Stimulated activated CD4-positive, alpha-beta T cell treated with anti-CD3 and anti-CD28 coated beads, Interleukin-2, amount 100 ng/mL, for 48 hours (primary cell): ENCODE measurements at regions not wholly inside any gene's neighbourhood (a gene's known extent, or its start where the extent isn't known, plus 50 kb on each side); places are given as distances from the start of the nearest gene placed in this dataset.

ENCODE experiments used
- DNase-seq, 2 donors: peaks; one replicate each; pipeline ENCODE4 v3.0.0-alpha.2; 2020

- DNase-seq = no peak
These were observed 118.5 kb downstream of the FOXA2 start for GRCh38 chr20:22465622-22466446.

- DNase-seq = no peak
These were observed 119.9 kb downstream of the FOXA2 start for GRCh38 chr20:22464312-22465003.

DNA sequence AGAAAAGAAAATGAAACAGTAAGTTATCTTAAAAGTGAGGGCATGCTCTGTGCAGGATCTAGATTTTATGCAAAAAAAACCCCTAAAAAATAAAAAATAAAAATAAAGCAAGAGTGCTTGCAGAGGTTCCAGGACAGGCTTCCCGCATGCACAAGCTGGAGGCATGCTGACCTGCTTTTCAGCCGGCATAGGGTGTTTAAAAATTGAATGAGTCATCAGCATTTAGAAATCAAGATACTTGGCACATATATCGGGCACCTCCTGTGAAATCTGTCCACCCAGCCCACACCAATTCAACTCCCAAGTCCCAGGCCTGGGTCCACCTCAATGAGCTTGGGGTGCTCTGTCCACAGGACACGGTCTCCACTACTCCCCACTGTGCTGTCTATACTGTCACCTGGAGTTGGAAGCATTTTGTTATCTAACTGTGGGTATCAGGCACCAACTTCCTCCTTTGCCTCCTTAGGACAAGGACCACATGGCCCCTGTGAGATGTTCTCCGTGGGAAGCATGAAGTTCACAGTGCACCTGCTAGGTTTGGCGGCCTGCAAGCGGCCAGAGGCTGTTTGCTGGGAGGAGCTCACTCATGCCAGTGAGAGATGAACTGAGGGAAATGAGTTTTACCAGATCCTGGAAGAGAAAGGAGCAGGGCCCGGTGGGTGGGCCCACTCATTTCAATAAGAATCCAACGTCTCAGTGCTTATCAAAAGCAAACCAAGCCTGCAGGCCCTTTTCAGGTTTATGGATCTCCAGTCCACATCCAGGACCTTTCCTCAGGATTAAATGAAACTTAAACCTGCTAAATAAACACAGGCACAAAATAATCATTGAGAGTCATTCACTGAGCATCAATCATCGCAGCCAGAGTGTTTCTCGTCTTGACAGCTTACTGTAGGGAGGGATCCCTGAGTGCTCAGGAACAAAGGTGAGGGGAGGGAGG is 121.1 kb downstream of the FOXA2 start:
- DNase-seq = no peak

GRCh38 chr20:22460803-22461202 is 123.6 kb downstream of the FOXA2 start:
- DNase-seq = no peak

DNA sequence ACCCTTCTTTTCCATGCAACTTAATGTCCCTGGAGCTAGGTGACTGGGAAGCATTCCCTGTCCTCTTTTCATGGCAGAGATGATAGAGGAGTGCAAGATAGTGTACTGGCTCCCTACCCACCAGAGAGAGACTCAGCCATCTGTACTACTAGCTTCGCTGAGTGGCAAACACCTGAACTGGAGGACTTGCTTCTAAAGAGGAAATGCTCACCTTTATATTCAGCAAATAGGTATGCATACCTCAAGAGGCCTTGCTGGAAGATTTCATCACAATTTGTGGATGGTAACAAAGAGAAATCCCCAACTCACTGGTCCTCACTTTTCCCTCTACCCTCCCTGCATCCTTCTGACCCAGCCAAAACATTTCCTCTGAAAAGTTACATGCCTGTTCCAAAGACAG is 124.1 kb downstream of the FOXA2 start:
- no peak for DNase-seq

- no peak for DNase-seq
These were observed 124.6 kb downstream of the FOXA2 start for GRCh38 chr20:22459754-22460153.

- no peak for DNase-seq
These were observed 128.3 kb downstream of the FOXA2 start for GRCh38 chr20:22456109-22456508.

DNA sequence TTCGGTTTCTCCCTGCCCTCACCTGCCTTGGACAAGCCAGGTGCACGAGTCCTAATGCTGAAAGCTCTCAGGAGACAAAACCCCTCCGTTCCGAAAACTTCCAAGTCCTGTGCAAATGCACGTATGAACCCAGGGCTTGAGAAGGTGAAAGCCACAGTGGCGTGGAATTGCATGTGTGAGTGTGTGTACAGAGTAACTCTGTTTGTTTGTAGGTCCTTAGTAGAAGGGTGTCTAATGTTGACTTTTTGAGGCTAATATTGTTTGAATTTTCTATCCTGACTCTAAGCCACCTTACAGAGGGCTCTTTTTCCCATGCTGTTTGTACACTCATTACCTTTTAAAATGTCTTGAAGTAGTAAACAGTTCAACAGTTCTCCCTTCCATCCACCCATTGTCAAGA is 129.1 kb downstream of the FOXA2 start:
- no peak for DNase-seq

DNA sequence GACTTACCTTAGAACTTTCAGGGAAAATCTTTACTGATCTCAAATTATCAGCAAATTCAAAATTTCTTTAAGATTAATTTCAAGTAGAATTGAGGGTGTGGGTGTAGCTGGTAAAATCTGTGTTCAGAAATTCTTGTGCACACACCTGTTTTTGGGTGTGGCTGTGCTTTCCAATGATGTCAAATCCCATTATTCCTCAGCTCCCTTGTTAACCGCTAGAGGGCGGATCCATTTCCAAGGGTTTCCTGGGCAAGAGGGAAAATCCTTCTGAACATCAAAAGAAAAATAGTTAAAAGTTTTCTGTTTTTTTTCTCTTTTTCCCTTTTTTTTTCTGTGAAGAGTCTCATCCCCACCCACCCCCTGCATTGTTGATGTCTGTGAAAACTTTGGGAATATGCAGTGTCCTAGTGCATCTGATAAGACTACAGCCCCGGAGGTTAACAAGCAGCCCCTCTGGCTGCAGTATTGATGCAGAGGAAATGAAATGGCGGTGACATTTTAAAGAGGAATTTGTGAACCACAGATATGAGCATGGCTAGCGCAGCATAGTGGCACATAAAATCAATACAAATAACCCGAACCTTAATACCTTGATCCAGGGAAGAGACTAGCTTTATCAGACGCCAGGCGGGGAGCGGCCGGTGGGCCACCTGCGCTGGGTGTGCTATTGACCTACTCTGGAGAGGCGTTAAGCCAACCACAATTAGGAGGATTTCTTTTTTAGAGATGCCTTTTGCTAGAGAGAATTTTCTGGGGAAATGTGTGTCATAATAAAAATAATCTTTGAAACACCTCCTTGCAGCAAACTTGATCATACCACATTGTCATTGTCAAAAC is 130.9 kb downstream of the FOXA2 start:
- DNase-seq = no peak

DNA sequence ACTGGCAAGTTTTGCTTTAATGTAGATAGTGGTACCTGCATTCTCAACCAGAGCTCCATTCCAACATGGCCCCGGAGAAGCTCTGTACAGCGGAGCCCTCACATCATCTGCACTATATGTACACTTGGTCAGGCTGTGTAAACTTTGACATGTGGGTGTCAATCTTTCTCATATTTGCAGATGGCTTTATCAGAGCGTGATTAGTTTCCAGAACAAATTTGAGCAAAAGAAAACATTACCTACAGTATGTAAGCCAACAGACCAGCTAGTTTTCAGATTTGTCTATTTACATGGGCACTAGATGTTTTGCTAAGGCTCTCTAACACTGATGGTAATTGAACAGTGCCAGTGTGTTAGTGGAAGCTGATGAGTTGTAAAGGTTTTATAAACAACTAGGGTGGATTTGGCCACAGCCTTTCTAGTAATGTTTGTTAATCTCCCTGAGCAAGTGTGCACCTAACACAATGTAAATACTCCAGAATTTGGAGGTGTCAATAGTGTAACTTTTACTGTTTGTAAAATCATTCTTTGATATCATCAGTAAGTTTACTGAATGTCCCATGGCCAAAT is 131.8 kb downstream of the FOXA2 start:
- no peak for DNase-seq

DNA sequence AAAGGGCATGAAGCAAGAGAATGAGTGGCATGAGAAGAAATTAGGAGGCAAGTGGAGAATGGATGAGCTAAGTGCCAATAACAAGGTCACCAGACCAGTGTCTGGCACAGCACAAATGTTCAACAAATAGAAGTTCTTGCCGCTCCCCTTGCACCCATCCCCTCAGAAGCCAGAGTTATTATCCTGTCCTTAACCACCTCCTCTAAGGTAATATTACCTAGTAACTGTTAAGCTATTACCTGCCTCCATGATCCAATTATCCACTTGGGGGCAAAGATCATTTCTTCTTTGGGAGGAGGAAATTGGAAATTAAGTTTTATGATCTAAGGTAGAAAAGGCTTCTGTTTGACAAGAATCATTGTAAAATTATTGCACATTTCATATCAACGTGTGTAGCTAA is 133.8 kb downstream of the FOXA2 start:
- no peak for DNase-seq

DNA sequence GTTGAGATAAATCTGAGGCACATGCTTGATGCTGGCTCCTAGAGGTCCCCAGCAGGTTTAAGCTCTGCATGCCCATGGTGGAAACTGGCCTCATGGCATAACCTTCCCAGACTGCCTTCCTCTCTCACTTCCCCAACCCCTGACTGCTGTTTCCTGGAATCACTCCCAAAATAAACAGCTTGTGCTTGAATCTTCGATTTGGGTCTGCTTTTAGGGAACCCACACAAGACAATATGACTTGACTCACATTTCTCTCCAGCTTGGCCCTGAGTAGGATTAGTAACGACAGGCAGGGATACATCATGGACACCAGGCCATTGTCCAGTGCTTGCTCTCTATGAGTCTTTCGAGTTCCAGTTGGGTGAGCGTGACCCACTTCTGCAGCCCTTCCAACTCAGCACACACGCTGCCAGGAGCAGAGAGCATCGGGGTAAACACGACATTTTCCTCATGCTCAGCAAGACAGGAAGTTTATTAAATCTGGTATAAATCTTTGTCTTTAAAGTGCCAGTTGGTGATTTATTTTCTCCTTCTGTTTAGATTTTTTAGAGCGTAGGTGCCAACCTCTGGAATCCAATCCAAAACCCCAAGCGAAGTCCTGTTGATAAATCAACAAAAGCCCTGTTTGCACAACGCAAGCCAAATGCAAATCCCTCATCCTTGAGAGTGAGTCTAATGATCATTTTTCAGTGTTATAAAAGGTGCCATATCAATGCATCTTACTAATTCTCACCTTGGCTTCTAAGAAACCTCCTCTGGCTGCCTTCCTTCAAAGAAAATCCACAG is 135.0 kb downstream of the FOXA2 start:
- DNase-seq = no peak

GRCh38 chr20:22447447-22447778 is 137.0 kb downstream of the FOXA2 start:
- no peak for DNase-seq

DNA sequence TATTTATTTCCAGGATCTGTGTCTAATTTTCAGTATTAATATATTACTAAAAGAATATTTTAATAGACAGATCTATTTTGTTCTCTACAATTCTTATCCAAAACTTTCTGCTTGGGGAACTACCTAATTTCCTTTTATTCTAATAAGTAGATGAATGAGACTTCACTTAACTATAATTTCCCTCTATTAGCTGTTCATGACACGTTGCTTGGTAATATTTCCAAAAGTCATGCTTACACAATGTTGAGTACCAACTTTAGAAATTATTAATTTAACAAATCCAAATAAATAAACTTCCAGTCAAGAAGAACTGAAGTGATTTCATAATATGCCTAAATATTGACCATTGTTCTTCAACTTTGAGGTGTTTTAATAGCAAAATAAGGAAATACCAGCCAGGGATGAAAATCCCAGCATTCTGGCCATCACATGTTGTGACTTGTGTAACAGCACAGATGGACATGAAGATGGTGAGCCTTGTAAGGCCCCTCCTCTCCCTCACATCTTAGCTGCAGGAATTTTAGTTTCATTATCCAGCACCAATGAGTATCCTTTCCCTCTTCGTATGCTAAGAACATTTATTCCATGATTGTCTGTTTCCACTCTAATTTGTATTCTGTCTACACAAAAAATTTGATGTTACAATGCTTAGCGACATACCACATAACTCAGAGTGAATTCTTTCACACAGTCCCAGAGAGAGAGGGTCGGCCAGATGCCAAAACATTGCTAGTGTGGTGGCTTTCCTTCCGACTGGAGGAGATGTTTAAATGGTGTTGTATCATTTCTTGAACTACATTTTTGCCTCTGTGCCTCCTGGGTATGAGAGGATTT is 137.5 kb downstream of the FOXA2 start:
- DNase-seq = no peak

- DNase-seq = no peak
These were observed 142.1 kb downstream of the FOXA2 start for GRCh38 chr20:22442318-22442717.

DNA sequence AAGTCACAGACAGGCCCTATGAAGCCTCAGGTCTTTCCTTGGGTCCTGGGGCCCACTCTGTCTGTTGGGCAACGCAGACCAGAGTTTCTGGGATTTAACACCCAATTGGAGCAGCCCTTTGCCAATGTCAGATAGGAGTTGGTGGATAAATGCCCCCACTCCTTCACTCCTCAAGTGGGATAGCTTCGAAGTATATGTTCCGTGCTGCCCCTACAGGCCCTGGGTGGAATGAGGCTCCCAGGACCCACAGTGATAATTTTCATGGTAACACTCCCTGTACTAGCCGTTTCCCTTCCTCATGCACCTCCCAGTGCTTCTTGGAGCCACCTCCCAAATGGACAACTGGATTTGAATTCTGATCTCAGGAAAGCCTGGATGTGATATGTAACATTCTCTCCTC is 145.4 kb downstream of the FOXA2 start:
- DNase-seq = no peak

GRCh38 chr20:22438346-22438745 is 146.0 kb downstream of the FOXA2 start:
- no peak for DNase-seq

DNA sequence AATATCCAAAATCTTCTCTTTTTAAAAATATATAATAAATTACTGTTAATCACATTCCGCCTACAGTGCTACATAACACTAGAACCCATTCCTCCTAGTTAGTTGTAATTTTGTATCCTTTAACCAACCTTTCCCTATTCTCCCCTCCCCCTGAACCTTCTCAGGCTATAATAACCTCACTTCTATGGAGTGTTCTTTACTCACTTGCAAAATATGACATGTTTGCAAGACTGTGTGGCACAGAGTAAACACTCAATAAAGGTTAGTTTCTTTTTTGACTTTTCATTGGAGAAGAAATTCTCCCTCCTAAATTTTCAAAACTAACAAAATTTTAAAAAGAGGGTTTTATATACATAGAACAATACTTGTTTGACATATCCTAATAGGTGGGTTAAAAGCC is 147.0 kb downstream of the FOXA2 start:
- no peak for DNase-seq

- no peak for DNase-seq
These were observed 153.0 kb downstream of the FOXA2 start for GRCh38 chr20:22431419-22431818.

GRCh38 chr20:22430746-22431168 is 153.6 kb downstream of the FOXA2 start:
- DNase-seq = no peak
